ENCODE measurements at regions not wholly inside any gene's neighbourhood (a gene's known extent, or its start where the extent isn't known, plus 50 kb on each side); places are given as distances from the start of the nearest gene placed in this dataset.

GRCh38 chr7:46554688-46555422 lies 633.8 kb upstream of the IGFBP3 start:
- DNase-seq (ENCODE audit: low spot score): no peak

- DNase-seq (ENCODE audit: low spot score): no peak
Observed at GRCh38 chr7:46551603-46552002, 630.5 kb upstream of the IGFBP3 start.

DNA sequence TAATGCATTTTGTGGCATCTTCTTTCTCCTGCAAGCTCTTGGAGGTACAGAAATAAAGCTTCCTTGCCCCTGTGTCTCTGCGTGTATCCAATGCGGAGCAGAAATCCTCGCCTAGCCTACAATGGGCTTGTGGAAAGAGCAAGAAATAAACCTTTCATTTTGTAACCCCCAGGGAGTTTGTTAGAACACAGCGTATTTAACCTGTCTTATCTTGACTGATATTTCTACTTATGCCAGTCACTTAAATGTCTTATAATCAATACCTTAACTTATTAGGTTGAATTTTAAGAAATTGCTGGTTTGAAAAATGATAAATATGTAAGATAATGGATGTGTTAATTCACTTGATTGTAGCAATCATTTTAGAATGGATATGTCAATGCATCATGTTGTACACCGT lies 629.8 kb upstream of the IGFBP3 start:
- DNase-seq (ENCODE audit: low spot score): no peak

GRCh38 chr7:46549892-46550639 lies 629.0 kb upstream of the IGFBP3 start:
- no peak for DNase-seq (ENCODE audit: low spot score)

- DNase-seq (ENCODE audit: low spot score): no peak
Observed at GRCh38 chr7:46549347-46549746, 628.3 kb upstream of the IGFBP3 start.

DNA sequence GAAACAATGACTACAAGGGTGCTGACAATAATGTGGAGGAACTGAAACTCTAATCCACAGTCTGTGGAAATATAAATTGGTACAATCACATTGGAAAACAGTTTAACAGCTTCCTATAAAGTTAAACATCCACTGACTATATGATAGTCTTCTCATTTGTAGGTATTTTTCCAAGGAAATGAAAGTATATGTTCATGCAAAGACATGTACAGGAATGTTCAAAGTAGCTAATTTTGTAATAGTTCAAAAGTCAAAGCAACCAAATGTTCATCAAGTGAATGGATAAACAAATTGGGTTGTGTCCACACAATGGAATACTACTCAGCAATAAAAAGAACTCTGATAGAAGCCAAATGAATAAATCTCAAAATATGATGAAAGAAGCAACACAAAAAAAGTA lies 626.0 kb upstream of the IGFBP3 start:
- no peak for DNase-seq (ENCODE audit: low spot score)

DNA sequence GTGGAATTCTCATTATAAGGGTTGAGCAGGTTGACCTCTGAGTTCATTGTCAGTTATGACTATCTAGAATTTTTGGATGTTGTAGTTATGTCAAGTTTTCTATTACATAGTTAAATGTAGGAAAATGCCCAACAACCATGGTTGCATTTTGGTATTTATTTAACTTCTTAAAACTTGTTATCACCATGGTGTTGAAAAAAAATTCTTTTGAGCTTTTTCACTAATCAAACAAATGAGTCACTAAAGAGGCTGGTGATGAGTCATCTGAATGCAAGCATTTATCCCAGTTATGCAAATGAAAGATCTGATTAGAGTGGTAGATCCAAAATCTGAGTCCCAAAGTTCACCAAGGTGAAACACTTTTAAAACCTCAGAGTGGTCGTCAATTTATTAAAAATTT lies 624.7 kb upstream of the IGFBP3 start:
- no peak for DNase-seq (ENCODE audit: low spot score)

DNA sequence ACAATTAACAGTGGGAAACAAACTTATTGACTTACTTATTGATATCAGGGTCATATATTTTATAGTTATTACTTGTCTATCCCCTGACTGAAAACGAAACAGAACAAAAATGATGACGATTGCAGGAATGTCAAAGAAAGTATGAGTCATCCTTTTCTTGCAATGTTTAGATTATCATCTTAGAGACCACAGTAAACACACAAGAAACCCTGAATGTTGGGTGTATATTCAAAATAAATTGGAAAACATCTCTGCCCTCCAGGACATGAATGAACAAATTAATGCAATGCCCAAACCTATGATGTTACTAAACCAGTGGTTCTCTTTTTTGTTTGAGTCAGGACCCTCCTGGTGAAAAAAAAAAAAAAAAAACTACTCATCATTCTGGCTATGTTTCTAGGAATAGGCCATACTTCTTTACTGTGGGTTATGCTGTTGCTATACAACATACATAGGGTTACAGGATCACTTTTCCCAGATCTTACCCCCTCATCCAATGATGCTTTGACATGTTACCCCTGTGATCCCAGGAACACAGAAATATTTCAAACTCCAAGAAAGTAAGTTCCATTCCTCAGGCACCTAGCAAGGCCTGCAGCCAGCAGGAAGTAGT lies 623.4 kb upstream of the IGFBP3 start:
- DNase-seq (ENCODE audit: low spot score): no peak

GRCh38 chr7:46542076-46542475 lies 621.0 kb upstream of the IGFBP3 start:
- DNase-seq (ENCODE audit: low spot score): no peak

- no peak for DNase-seq (ENCODE audit: low spot score)
Observed at GRCh38 chr7:46539892-46540483, 618.9 kb upstream of the IGFBP3 start.

DNA sequence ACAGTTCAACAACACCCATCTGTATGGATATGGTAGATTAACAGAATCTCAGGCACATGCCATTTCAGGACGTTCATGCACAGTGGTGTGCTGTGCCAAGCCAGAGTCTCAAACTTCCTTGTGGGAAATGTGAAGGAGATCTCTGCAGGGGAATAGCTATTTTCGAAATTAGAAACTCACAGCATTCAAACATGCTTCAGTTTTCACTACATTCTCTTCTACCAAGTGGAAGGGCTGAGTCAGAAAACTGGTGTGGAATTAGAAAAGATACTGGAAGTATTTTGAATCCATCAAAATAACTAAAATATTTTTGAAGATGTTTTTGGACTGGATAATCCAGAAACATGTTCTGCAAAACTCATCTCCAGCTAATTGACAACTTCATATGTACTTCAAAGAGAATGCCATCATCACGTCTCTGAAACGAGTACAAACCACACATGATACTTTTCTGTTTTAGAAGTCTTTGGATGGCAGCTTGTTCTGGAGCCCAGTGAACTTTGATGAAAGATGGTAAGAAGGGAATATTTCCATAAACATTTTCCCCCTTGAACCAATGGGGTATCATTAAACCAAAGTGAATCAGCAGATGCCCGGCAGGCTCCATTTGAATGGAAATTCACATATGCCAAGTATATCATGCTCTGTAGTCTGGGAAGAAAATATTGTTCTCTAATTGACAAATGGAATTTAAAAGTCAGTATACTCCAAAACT lies 616.3 kb upstream of the IGFBP3 start:
- no peak for DNase-seq (ENCODE audit: low spot score)

DNA sequence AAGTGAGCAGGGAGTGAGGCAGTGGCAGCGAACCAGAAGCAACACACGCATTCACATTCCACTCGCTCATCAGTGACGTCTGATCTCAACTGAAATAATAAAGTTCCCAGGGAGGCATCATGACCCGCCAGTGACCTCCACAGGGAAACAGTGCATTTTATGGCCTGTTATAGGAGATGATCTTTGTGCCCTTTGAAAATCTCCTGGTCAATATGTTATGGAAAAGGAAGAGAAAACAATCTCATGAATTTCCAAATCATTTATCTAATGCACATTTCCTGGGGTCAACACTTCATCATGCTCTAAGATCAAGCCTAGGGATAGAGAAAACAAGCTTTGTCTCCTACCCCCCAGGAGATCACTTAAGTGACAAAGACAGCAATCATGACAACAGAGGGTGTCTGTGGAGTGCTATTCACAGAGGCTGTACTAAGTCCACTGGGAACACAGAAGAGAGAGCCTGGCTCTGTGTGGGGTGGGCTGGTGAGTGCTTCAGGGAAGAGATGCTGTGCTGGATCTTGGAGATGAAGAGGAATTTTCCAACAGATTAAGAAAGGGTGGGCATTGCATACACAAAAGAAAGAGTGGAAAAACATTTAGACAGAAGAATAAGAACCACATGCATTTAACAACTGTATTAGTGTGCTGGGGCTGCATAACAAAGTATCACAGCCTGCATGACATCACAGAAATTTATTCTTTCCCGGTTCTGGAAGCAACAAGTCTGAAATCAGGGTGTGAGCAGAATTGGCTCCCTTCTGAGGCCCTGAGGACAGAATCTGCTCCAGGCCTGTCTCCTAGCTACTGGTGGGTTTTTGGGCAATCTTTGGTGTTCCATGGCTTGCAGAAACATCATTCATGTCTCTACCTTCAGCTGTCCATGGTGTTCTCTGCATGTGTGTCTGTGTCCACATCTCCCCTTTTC lies 613.9 kb upstream of the IGFBP3 start:
- no peak for DNase-seq (ENCODE audit: low spot score)

DNA sequence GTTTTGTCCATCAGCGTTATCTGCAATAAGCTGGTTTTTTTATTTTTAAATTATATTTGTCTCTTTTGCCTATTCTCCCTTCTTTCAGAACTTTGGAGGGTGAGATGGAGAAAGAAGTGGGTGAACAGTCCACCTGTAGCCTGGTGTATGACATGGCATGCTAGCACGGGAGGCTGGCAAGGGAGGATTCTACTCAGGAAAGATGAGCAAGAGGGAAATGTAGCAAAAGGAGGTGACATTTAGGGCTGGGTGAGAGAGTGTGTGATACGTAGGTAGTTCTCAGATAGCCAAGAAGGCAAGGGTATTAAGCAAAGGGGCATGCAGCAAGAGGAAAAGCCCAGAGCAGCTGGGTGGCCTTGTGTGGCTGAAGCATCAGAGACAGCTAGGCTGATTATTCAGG lies 612.9 kb upstream of the IGFBP3 start:
- DNase-seq (ENCODE audit: low spot score): no peak

GRCh38 chr7:46532571-46532970 lies 611.5 kb upstream of the IGFBP3 start:
- no peak for DNase-seq (ENCODE audit: low spot score)

- DNase-seq (ENCODE audit: low spot score): no peak
Observed at GRCh38 chr7:46530081-46530750, 609.1 kb upstream of the IGFBP3 start.

- DNase-seq (ENCODE audit: low spot score): no peak
Observed at GRCh38 chr7:46527360-46527759, 606.3 kb upstream of the IGFBP3 start.

- DNase-seq (ENCODE audit: low spot score): no peak
Observed at GRCh38 chr7:46525876-46526275, 604.8 kb upstream of the IGFBP3 start.

GRCh38 chr7:46524350-46524749 lies 603.3 kb upstream of the IGFBP3 start:
- DNase-seq (ENCODE audit: low spot score): no peak

DNA sequence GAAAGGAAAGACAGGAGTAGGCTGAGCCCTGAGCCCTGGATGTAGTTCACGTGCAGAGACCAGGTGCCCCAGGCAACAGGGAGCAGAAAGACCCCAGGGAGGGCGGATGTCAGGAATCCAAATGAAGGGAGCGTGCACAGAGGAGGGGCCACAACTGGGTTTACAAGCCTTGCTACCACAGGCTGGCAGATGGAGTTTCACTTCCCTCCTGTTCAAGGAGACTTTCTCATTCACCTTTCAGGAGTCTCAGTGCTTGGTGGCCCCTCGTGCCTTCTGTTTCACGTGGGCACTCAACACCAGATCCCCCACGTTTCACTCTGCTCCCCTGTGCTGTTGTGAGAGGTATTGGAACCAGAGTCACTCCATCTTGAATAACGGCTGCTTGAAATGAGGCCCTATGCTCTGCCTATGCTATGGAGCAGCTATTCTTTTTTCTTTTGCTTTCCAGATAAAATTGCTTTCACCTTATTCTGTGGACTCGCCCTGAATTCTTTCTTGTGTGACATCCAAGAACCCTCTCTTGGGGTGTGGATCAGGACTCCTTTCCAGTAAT lies 601.4 kb upstream of the IGFBP3 start:
- DNase-seq (ENCODE audit: low spot score): no peak
